Gastrocnemius medialis (tissue), 4 donors: ENCODE measurements at regions not wholly inside any gene's neighbourhood (a gene's known extent, or its start where the extent isn't known, plus 50 kb on each side); places are given as distances from the start of the nearest gene placed in this dataset.

Experiments
- POLR2A ChIP-seq, 2 donors: fragments of 450-650 bp; IDR thresholded peaks; one replicate each; pipeline ENCODE4 v1.6.1; 2017; ENCODE audit warnings: antibody characterized with exemption in 2 of 2, mild to moderate bottlenecking in 2 of 2, moderate library complexity in 2 of 2
- TF ChIP-seq, protein P1 (sequence below), 5 experiments: fragments of 450-650 bp in 3 of 5; fragments of 200-600 bp in 2 of 5; sonication (generic) in 2 of 5; IDR thresholded peaks in 4 of 5; conservative IDR thresholded peaks in 1 of 5; 1 replicate in 4 of 5; 2 replicates in 1 of 5; pipeline ENCODE4 v1.5.1; 2016 to 2019; ENCODE audit warnings: antibody characterized with exemption in 5 of 5, mild to moderate bottlenecking in 3 of 5, moderate library complexity in 3 of 5

GRCh38 chr2:185265747-185266146 is 472.9 kb upstream of the FSIP2 start:
- TF ChIP-seq, protein P1, sequence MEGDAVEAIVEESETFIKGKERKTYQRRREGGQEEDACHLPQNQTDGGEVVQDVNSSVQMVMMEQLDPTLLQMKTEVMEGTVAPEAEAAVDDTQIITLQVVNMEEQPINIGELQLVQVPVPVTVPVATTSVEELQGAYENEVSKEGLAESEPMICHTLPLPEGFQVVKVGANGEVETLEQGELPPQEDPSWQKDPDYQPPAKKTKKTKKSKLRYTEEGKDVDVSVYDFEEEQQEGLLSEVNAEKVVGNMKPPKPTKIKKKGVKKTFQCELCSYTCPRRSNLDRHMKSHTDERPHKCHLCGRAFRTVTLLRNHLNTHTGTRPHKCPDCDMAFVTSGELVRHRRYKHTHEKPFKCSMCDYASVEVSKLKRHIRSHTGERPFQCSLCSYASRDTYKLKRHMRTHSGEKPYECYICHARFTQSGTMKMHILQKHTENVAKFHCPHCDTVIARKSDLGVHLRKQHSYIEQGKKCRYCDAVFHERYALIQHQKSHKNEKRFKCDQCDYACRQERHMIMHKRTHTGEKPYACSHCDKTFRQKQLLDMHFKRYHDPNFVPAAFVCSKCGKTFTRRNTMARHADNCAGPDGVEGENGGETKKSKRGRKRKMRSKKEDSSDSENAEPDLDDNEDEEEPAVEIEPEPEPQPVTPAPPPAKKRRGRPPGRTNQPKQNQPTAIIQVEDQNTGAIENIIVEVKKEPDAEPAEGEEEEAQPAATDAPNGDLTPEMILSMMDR (IDR thresholded peaks at IDR 0.05 in 4 of 5, conservative IDR thresholded peaks at IDR 0.05 in 1 of 5), result no peak
- no peak for TF ChIP-seq POLR2A (IDR thresholded peaks at IDR 0.05)
